B cell (primary cell): ENCODE measurements at regions not wholly inside any gene's neighbourhood (a gene's known extent, or its start where the extent isn't known, plus 50 kb on each side); places are given as distances from the start of the nearest gene placed in this dataset.

Experiments
- ATAC-seq: fragments of 200-7000 bp; cut with Tn5 transposase; one replicate; pipeline ENCODE4 v1.10.0; 2021; ENCODE audit warnings: low read depth, mild to moderate bottlenecking, moderate number of reproducible peaks, moderate library complexity
- CTCF ChIA-PET: fragments of 350-600 bp; sonication (Branson Sonifier 250); formaldehyde crosslinking; loops from one replicate; lab custom pipeline; 2021; ENCODE audit warnings: antibody characterized with exemption, inconsistent platforms; lab: Charles Lee
- POLR2A ChIA-PET: fragments of 350-600 bp; sonication (Branson Sonifier 250); formaldehyde crosslinking; loops from one replicate; lab custom pipeline; 2021; ENCODE audit warnings: antibody characterized with exemption; lab: Charles Lee
- DNase-seq: peaks from one replicate; pipeline ENCODE4 v3.0.0; 2013
- H2AFZ ChIP-seq: 2 replicates; pipeline ENCODE4 v1.6.1; 2012; ENCODE audit warnings: mild to moderate bottlenecking, low read depth, low read length; ENCODE audit not compliant: insufficient read depth, poor library complexity, severe bottlenecking
- H3K27ac ChIP-seq, 2 donors: 1 replicate in 1 of 2; 2 replicates in 1 of 2; pipeline ENCODE4 v1.5.1; 2012 to 2013; ENCODE audit warnings: low read length in 2 of 2, mild to moderate bottlenecking in 2 of 2, moderate library complexity in 1 of 2
- H3K27me3 ChIP-seq, 4 experiments: fragments of 200-600 bp in 1 of 4; sonication (generic) in 1 of 4; replicated peaks in 1 of 4; 1 replicate in 2 of 4; 2 replicates in 2 of 4; pipeline versions ENCODE4 v1.6.1 to v1.7.0; 2013 to 2016; ENCODE audit warnings: low read length in 3 of 4, mild to moderate bottlenecking in 2 of 4, mixed read lengths in 1 of 4, moderate library complexity in 1 of 4; ENCODE audit not compliant: insufficient read depth in 4 of 4, control insufficient read depth in 3 of 4; ENCODE audit errors: control extremely low read depth in 1 of 4
- H3K36me3 ChIP-seq, 2 experiments: replicated peaks in 1 of 2; 1 replicate in 1 of 2; 2 replicates in 1 of 2; pipeline versions ENCODE4 v1.6.1 to v1.7.1; 2013; ENCODE audit warnings: low read length in 1 of 2; ENCODE audit not compliant: insufficient read depth in 2 of 2, control insufficient read depth in 1 of 2; ENCODE audit errors: control extremely low read depth in 1 of 2, extremely low read depth in 1 of 2
- H3K4me1 ChIP-seq, 2 donors: fragments of 200-600 bp in 1 of 2; sonication (generic) in 1 of 2; 1 replicate in 1 of 2; 2 replicates in 1 of 2; pipeline versions ENCODE4 v1.5.1 to v1.6.1; 2013 to 2017; ENCODE audit warnings: low read length in 2 of 2; ENCODE audit not compliant: control insufficient read depth in 2 of 2, insufficient read depth in 2 of 2
- H3K4me2 ChIP-seq: replicated peaks from 2 replicates; pipeline ENCODE3; 2012; ENCODE audit warnings: mild to moderate bottlenecking, low read depth, low read length; ENCODE audit not compliant: poor library complexity, severe bottlenecking
- H3K4me3 ChIP-seq, 5 experiments: fragments of 200-600 bp in 1 of 5; sonication (generic) in 1 of 5; 1 replicate in 3 of 5; 2 replicates in 2 of 5; pipeline versions ENCODE4 v1.5.1 to v1.7.0; 2011 to 2016; ENCODE audit warnings: low read length in 4 of 5, mild to moderate bottlenecking in 4 of 5, low read depth in 2 of 5, control low read depth in 1 of 5, moderate library complexity in 1 of 5; ENCODE audit not compliant: insufficient read depth in 1 of 5; ENCODE audit errors: control extremely low read depth in 1 of 5, extremely low read depth in 1 of 5
- H3K79me2 ChIP-seq: fragments of 200-600 bp; sonication (generic); one replicate; pipeline ENCODE4 v1.6.0; 2016; ENCODE audit warnings: low read length; ENCODE audit not compliant: control insufficient read depth, insufficient read depth
- H3K9ac ChIP-seq: fragments of 200-600 bp; sonication (generic); 2 replicates; pipeline ENCODE4 v1.6.1; 2017; ENCODE audit warnings: mild to moderate bottlenecking, low read length, moderate library complexity
- H3K9me3 ChIP-seq, 3 donors: one replicate each; pipeline versions ENCODE4 v1.6.1 to v1.7.1; 2013; ENCODE audit warnings: low read length in 2 of 3; ENCODE audit not compliant: control insufficient read depth in 2 of 3, insufficient read depth in 1 of 3; ENCODE audit errors: control extremely low read depth in 1 of 3
- H4K20me1 ChIP-seq: 2 replicates; pipeline ENCODE4 v1.6.0; 2012; ENCODE audit warnings: mild to moderate bottlenecking, low read length; ENCODE audit not compliant: insufficient read depth, control insufficient read depth, poor library complexity, severe bottlenecking
- H3K27ac Mint-ChIP-seq: one replicate; pipeline ENCODE4 v1.8.0; 2021; ENCODE audit warnings: mixed read lengths
- H3K27me3 Mint-ChIP-seq: one replicate; pipeline ENCODE4 v1.8.0; 2021; ENCODE audit warnings: mixed read lengths
- H3K4me1 Mint-ChIP-seq: one replicate; pipeline ENCODE4 v1.8.0; 2021; ENCODE audit warnings: mixed read lengths
- H3K4me3 Mint-ChIP-seq: one replicate; pipeline ENCODE4 v1.8.0; 2021; ENCODE audit warnings: mixed read lengths
- H3K9me3 Mint-ChIP-seq: one replicate; pipeline ENCODE4 v1.8.0; 2022; ENCODE audit warnings: mixed read lengths; ENCODE audit not compliant: insufficient read depth
- CTCF ChIP-seq: fragments of 200-600 bp; IDR thresholded peaks from one replicate; pipeline ENCODE4 v1.8.0; 2022; ENCODE audit warnings: antibody characterized with exemption, mild to moderate bottlenecking
- EZH2 ChIP-seq: IDR thresholded peaks from 2 replicates; pipeline ENCODE4 v1.6.1; 2012; ENCODE audit warnings: borderline replicate concordance, low read depth, mild to moderate bottlenecking, moderate library complexity, low read length; ENCODE audit not compliant: insufficient read depth, poor library complexity, severe bottlenecking
- WGBS: methylation state at CpG from one replicate; pipeline ENCODE4 v1.1.5; 2013; ENCODE audit warnings: missing lambda C conversion rate; ENCODE audit not compliant: insufficient coverage; 5-methylcytosine and 5-hydroxymethylcytosine counted together
- intact Hi-C: fragments of 100-400 bp; cut with micrococcal nuclease; formaldehyde crosslinking; loops from one replicate; pipeline ENCODE4 v1.10.0; 2022

DNA sequence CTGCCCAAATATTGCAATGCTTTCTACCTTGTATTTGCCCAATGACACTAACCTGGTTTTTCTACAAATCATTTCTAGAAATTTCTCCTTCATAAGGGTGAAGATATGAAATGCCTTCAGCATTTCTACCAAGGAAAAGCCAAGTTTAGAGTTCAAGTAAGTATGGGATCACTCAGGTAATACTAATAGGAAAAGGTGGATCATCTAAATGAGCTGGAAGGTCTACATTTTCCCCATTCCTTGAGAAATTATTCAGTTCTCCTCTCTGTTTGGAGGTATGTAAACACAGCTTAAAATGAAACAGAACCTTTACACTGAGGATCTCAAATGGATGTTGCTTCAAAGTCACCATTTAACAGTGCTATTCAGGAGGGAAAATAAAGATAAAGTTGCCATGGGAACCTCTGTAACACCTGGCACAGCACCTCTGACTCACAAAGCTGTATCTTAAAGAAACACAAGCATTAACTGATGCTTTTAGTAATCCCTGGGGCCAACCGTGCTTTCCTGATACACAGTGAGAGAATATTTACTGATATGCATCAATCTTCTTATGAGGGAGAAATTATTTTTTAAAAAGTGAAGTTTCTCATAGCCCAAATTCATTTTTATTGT is 161.3 kb downstream of the DRD1 start:
- no peak for DNase-seq
- Mint-ChIP-seq H3K4me1 (peaks cover 3% of the 10 kb centered on the region), H3K27me3 (peaks cover 2% of the 10 kb centered on the region), H3K4me3 (no peak overlapping the region), H3K27ac (no peak overlapping the region), H3K9me3 (peaks cover 7% of the 10 kb centered on the region)
- ChIA-PET POLR2A (no interaction called here), CTCF (no interaction called here)
- H3K36me3 ChIP-seq = no peaks in the 10 kb centered on the region
- peaks cover 0 to 3% (median 0%) of the 10 kb centered on the region in 3 donors for H3K9me3 ChIP-seq
- WGBS = no CpG with 5 or more reads among the region's 1 CpG
- H2AFZ ChIP-seq = no peak overlapping the region
- no peak overlapping the region for H3K9ac ChIP-seq
- no peaks in the 10 kb centered on the region for H4K20me1 ChIP-seq
- TF ChIP-seq CTCF (no peak), EZH2 (no peak)
- ATAC-seq = no peak
- H3K27ac ChIP-seq = no peak overlapping the region
- H3K4me1 ChIP-seq = no peaks in the 10 kb centered on the region
- no peak overlapping the region for H3K4me2 ChIP-seq
- H3K79me2 ChIP-seq = no peaks in the 10 kb centered on the region
- H3K27me3 ChIP-seq = peaks cover 0 to 4% (median under 1%) of the 10 kb centered on the region in 4 experiments
- no peak overlapping the region for H3K4me3 ChIP-seq
- intact Hi-C loops = no loop called here

- peaks cover 0 to 3% (median 0%) of the 10 kb centered on the region in 3 donors for H3K9me3 ChIP-seq
- no peak overlapping the region for H3K4me3 ChIP-seq
- ChIA-PET POLR2A (no interaction called here), CTCF (no interaction called here)
- H3K4me1 ChIP-seq = no peaks in the 10 kb centered on the region
- peaks cover 3% of the 10 kb centered on the region for H3K4me1 Mint-ChIP-seq
- no peak overlapping the region for H3K27ac ChIP-seq
- H3K9me3 Mint-ChIP-seq = peaks cover 5% of the 10 kb centered on the region
- no peak overlapping the region for H3K4me2 ChIP-seq
- no peaks in the 10 kb centered on the region for H3K27me3 Mint-ChIP-seq
- H3K36me3 ChIP-seq = no peaks in the 10 kb centered on the region
- H3K9ac ChIP-seq = no peak overlapping the region
- intact Hi-C loops = no loop called here
- ATAC-seq (no peak), DNase-seq (peak; percentile 4)
- H4K20me1 ChIP-seq = no peaks in the 10 kb centered on the region
- no CpG with 5 or more reads among the region's 2 CpGs for WGBS
- H3K79me2 ChIP-seq = no peaks in the 10 kb centered on the region
- no peak overlapping the region for H3K4me3 Mint-ChIP-seq
- no peak overlapping the region for H3K27ac Mint-ChIP-seq
- H3K27me3 ChIP-seq = peaks cover 0 to 4% (median 1%) of the 10 kb centered on the region in 4 experiments
- H2AFZ ChIP-seq = no peak overlapping the region
- TF ChIP-seq CTCF (no peak), EZH2 (no peak)
These were observed 162.3 kb downstream of the DRD1 start for GRCh38 chr5:175281714-175282113.
